GM19468 (cell line): ENCODE measurements at regions not wholly inside any gene's neighbourhood (a gene's known extent, or its start where the extent isn't known, plus 50 kb on each side); places are given as distances from the start of the nearest gene placed in this dataset.

Experiments used
- ATAC-seq: cut with Tn5 transposase; IDR thresholded peaks from one replicate; pipeline ENCODE4 v1.9.1; 2021; ENCODE audit warnings: mild to moderate bottlenecking, moderate library complexity, moderate number of reproducible peaks; ENCODE audit not compliant: unreplicated experiment; ENCODE audit errors: extremely low read depth

DNA sequence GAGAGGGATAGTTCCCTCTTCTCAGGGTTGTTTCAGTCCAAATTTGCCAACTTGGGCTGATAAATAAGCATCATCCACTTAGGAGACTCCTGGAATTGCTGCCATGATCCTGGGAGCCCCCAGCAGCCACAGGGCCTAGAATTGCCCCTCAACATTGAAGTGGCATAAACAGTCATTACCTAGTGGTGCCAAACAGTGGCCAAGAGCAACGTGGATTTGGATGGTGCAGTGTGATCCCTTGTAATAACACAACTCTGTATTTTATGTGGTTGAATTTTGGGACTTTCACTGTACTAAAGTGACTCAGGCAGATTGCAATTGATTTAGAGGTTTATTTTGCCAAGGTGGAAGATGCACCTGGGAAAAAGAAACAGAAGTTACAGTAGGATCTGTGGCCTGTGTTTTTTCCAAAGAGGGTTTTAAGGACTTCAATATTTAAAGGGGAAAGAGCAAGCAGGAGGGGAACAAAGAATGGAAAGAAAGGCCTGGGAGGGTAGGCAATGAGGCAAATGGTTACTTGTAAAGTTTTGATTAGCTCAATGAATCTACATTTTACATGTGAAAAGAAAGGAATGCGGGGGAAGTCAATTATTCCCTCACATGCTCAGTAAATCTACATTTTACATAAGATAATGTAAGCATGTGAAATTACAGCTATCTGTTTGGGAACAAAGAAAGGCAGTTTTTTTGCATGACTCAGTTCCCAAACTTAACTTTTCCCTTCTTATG is 168.0 kb upstream of the NOX3 start:
- ATAC-seq: no peak

DNA sequence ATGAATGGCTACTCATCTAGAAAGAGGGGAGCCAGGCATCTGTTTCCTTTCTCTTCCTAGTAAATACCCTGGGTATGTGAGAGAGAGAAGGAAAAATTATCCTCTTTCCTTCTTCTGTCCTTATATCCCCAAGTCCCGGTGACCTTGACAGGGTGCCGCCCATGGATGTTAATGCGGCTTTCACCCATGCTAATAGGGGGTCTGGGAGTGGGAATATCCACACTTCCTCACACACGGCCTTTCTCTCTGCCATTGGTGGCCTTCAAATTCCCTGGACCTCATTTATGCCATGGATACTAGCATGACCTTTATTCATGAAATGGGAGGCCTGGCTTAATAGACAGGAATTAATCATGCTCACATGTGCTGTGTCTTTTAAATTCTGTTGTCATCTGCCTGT is 159.0 kb upstream of the NOX3 start:
- no peak for ATAC-seq

DNA sequence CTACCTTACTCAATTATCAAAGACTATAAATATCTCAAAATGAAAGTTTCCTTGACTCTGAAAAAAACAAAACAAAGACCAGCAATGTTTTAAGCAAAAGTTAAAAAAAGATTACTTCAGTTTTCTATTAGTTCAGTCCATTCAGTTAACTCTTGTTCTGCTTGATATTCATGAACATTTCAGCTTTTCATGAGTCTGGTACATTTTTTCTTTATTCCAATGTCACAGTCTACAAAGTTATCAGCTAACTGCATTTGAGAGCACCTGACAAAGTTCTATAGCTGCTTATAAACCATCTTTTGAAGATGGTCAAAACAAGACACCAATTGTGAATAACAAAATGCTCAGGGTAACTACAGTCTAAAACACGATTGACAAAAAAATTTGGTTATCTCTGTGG is 156.1 kb upstream of the NOX3 start:
- no peak for ATAC-seq

DNA sequence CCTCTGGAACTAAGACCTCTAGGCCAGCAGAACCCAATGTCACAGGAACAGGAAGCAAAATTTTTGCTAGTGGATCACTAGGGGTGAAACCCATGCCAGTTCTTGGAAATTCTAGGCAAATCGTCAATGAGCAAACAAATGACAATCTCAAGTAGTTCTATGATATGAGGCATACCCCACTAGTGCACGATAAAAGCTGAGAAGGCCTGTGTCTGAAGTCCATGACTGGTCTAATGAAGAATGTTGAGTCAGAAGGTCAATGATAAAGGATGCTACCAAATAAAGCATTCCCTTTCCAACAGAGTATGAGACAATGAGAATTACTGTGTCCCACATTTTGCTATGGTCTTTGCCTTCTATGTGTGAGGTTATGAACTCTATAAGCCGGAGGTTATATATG is 149.4 kb upstream of the NOX3 start:
- no peak for ATAC-seq

DNA sequence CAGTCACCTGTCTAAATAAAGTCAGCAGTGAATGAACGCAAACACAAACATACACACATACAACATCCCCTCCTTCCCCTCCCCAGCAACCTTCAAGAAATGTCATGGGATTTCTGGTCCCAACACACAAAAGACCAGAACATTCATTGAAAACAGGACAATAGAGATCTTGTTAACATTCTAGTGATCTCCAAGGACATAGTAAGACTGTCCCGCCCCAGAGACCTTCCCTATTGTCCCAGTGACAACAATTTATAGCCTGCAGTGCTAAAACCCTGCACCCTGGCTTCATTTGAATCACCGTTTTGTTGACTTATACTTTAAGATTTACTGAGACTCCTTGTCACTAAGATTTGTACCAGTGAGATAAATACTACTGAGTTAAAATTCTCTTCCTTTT is 143.9 kb upstream of the NOX3 start:
- ATAC-seq: no peak

DNA sequence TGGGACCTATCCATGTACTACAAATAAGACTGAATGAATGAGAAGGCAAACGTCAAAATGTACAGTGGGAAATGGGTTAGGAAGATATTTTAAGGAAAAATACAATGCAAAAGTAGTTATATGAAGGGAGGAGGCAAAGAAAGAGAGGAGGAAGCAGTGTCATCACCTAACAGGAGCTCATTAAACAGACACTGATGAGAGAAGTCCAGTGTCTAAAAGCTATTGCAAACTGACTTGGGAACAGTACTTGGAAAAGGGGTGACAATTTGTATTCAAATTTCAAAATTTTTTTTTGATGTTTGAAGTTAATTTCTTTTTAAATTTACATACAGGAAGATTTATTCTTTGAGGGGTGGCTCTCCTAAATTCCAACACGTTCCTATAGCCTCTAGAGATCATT is 143.5 kb upstream of the NOX3 start:
- ATAC-seq: no peak

DNA sequence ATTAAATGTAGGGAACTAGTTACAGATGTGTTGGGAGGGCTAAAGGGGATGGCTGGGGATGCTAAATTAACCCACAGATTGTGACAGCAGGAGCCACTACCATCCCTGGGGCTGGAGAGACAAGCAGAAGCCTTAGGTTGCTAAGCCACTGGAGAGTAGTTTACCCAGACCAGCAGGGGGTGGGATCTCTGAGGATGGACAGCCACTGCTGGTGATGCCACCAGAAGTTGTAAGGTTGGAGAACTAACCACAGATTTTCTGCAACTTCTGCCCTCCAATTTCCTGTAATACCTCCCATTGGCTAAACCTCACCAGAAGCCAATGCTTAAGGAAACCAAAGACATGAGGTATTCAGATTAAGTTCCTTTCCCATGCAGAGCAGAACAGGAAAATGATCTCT is 139.6 kb upstream of the NOX3 start:
- no peak for ATAC-seq

DNA sequence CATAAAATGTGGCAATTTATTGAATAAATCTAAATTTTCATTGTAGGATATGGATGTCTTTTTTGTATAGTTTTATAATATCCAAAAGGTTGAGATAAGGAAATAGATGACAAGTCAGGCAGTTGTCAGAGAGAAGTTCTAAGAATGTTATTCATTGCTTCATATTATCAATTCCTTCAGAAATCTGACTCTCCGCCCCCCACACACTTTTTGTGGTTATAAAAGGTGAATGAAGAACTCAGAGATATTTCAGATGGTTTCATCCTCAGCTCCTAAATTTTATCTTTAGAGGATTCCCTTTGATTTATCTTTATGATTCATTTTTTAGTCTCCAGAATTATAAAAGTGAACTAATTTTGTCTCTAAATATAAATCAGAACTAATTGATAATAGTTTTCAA is 136.1 kb upstream of the NOX3 start:
- no peak for ATAC-seq

DNA sequence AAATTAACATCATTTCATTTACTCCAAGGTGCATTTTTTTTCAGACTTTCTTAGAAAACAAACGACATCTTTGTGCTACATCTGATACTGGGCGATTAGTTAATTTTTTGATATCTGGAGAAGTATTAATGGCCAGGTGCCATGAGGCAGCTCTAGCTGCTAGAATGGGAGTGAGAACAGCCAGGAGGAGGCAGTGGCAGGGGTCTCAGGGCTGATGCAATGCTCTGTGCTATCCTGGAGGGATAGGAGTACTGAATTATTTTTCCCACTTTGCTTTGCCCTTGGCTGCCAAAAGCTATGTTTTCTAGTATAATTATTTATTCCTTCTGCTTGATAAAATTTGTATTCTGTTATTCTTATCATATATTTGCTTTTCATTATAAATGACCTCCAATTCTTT is 133.6 kb upstream of the NOX3 start:
- no peak for ATAC-seq

DNA sequence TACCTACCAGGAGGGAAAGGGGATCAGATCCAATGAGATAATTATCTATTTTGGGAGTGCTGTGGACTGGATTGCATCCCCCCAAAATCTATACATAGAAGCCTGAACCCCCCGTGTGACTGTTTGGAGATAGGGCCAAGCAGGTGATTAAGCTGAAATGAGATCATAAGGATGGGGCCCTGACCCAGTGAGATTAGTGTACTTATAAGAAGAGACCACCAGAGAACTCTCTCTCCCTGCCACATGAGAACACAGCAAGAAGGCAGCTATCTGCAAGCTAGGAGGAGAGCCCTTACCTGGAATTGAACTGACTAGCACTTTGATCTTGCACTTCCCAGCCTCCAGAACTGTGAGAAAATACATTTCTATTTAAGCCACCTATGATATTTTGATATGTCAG is 132.2 kb upstream of the NOX3 start:
- ATAC-seq: no peak

DNA sequence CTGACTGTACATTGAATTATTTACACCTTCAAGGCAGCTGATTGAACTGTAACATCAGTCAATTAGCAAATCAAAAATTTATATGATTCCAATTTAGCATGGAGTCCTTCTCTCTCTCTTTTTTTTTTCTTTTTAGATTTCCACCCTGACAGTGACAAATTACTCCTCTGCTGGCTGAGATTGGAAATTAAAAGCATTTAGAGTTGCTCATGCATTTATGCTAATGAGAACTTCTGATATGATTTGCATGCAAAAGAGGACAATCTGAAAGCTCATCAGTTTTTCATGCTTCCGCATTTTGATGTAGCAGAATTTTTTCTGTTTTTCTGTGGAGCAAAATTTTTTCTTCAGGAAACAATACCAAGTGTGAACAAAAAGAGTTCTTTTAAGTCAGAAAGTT is 130.5 kb upstream of the NOX3 start:
- ATAC-seq: no peak

DNA sequence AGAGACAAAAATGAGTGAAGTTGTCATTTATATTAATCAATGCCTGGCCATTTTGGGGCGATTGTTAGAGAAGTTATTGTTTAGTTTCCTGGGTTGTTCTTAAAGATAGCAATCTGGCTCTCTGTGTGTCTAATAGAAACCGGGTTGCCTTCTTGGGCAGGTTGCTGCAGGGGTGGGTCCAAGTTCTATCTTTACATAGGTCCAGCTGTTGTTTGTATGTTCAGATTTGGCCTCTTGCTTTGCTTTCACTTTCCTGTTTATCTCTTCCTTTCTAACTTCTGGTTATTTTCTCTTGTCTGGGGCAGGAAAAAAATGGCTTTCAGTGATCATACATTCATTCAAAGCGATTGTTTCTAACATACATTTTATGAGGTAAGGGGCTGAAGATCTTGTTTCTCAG is 128.4 kb upstream of the NOX3 start:
- ATAC-seq: no peak

DNA sequence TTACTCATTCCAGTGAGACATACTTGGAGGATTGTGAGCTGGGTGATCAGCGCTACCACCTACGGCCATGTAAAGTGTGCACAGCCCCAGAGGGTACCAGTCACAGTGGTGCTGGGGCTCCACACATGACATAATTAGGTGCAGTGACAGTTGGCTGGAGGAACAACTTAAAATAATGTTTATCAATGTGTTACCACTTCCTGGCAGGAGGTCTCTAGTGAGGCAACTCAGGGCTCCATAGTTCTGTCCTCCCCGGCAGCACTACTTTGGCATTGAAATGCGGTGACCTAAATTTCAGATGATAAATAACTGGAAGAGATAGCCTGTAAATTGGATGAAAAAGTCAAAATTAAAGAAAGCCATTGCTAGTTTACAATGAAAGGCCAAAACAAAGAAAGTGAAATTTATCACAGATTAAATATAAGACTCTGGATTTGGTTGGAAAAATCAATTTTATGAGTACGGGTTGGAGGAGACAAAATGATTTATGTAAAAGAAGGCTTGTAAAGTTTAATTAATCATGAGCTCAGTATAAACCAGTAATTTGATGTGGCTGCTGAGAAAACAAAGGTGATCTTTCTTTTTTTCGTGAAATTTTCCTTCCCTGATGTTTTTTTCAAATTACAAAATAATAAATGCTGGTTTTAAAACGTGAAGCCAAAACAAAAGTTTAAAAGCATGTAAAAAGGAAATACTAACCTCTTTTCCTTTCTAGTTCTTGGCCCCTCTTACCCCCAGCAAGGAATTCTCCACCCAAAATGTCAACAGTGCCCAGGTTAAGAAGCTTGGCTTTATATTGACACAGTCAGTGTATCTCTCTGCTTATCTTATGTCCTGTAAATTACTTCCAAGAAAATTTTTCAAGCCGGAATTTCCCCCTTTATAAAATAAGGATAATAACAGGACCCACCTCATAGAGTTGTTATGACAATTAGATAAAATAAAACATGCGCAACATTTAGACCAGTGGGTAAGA is 126.7 kb upstream of the NOX3 start:
- ATAC-seq: no peak

DNA sequence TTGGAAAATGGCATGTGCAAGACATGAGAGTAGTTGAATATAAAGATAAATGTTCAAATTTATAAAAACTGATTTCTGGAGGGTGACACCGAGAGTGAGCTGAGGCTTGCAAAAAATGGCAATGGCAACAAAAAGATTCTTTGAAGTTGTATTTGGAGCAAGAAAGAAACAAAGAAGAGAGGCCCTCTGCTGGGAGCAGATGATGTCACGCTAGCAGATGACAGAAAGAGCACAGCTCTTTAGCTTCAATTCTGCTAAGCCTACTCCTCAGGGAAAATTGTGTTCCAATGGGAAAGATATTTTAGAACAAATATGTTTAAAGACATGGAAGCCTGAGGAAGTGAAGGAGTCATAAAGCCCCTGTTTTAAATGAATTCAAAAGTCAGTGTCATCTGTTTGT is 125.3 kb upstream of the NOX3 start:
- no peak for ATAC-seq

DNA sequence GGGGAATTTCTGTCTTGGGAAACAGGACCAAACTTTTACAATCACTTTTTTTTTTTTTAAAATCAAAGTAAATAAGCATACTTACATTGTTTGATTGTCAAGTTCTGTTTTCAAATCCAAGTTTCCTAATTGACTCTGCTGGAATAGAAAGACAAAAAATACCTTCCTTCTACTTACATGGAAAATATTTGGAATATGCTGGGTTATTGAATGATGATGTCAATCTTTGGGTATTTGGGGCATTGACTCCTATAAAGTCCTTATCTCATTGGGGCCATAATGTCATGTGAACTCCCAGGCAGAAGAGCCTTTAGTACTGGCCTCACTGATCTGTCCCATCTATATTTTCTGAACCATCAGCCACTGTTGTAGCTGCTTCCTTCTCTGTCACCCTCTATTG is 122.6 kb upstream of the NOX3 start:
- ATAC-seq: no peak

DNA sequence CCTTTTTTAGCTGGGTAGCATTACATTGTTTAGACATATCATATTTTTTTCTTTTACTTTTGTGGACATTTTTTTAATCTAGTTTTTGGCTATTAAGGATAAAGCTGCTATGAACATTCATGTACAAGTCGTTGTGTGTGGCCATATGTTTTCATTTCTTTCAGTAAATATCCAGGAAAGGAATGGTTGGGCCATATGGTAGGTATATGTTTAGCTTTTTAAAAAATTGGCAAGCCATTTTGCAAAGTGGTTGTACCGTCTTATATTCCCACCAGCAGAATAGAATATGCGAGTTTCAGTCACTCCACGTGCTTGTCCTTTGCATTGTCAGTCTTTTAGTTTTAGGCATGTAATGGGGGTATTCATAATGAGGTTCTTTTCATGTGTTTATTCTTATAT is 106.3 kb upstream of the NOX3 start:
- no peak for ATAC-seq

DNA sequence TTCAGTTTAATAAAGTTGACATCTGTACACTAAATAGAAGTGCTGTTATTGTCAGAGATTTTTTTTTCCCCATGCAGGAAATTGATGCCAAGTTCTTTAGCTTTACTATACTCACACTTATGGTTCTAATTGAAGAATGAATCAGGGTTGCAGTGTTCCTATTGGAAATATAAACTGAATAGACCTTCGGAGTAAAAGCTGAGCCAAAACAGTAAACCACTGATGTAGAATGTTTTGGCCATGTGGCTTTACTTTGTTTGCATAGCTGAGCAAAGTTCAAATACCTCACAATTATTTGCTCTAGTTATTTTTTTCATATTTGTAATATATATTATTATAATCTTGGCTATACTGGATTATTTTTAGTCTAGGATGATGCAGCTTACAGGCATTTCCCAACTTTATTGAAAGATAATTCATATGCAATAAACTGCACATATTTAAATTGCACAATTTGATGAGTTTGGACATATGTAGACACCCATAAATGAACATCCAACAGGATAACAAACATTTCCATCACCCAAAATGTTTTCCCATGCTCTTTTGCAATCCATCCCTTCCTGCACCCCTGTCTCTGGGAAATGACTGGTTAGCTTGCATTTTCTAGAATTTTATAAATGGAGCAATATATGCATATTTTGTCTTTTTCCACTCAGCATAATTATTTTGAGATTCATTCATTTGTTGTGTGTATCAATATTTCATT is 105.8 kb upstream of the NOX3 start:
- no peak for ATAC-seq

DNA sequence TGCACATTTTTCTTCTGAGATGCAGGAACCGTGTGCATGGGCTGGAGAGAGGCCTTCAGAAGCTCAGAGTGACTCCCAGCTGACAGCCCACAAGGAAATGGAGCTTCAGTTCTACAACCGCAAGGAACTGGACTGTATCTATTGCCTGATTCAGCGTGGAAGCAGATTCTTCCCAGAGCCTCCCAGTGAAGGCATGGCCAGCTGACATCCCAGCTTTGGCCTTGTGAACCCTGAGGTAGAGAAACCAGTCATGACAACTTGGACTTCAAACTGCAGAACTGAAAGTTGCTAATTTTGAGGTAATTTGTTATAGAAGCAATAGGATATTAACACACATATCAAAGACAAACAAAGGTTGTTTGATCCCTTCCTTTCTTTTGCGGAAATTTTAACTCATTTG is 94.3 kb upstream of the NOX3 start:
- no peak for ATAC-seq

DNA sequence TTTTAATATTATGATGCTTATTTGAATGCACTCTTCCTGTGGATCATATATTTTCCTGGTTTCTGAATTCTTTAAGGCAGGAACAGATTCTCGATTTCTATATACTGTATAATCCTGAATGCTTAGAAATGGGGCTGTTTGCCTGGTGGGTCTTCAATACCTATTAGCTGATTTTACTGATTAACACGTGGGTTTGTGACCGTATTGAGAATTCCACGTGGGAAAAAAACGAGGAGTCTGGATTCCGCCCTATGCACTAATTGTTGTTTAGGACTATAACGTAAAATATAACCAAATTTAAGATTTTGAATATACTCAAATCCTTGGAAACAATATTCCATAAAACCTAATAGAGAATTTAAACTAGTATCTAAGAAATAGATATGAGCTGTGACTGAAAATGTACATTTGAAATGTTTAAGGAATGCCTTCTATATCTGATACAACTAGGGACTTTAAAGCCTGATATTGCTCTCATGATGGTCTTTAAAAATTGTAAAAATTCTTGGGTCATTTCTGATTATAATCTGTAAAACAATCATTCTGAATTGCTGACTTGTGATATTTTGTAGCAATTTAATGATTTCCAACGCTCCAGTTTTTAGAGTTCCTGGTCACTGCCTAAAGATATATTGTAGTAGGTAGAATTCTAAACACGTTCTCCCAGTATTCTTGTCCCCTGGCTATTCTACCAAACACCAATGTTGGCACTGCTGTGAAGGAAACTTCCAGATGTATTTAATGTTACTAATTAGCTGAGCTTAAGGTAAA is 93.6 kb upstream of the NOX3 start:
- no peak for ATAC-seq

DNA sequence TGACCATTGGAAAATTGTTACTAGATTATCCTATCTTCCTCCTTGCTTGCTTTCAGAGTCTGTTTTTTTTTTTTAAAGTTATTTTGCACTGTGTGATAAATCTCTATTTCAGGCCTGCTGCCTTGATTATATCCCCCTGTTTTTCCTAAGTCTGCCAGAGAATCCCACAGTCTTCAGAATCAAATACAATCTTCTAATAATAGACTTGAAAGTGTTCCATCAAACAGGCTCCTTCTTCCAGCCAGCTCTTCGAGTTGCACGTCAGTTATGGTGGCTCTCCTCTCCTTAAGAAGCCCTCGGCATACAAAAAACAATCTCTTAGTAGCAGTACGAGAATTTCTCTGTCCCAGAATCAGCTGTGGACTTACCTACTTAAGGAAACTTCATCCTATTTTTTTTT is 92.9 kb upstream of the NOX3 start:
- ATAC-seq: no peak
